Stimulated activated naive CD4-positive, alpha-beta T cell (primary cell): ENCODE measurements at regions not wholly inside any gene's neighbourhood (a gene's known extent, or its start where the extent isn't known, plus 50 kb on each side); places are given as distances from the start of the nearest gene placed in this dataset.

Experiments
- DNase-seq, 6 experiments: peaks; one replicate each; lab custom pipeline; 2025; lab: John Stamatoyannopoulos, UW

- peak in 1 of 6 experiments; percentile 1 for DNase-seq
These were observed 457.7 kb downstream of the CBLN2 start for GRCh38 chr18:72086421-72086820.

GRCh38 chr18:72075040-72075439, 469.1 kb downstream of the CBLN2 start:
- no peak for DNase-seq

- DNase-seq, result no peak
These were observed 481.1 kb downstream of the CBLN2 start for GRCh38 chr18:72063001-72063400.

GRCh38 chr18:72058851-72059250, 485.3 kb downstream of the CBLN2 start:
- no peak for DNase-seq

GRCh38 chr18:72056171-72056570, 488.0 kb downstream of the CBLN2 start:
- DNase-seq, result no peak

GRCh38 chr18:72041313-72042032, 502.7 kb downstream of the CBLN2 start:
- no peak for DNase-seq

GRCh38 chr18:72013427-72013850, 530.7 kb downstream of the CBLN2 start:
- no peak for DNase-seq

- no peak for DNase-seq
These were observed 545.5 kb downstream of the CBLN2 start for GRCh38 chr18:71998547-71999097.

GRCh38 chr18:71995904-71996465, 548.2 kb downstream of the CBLN2 start:
- DNase-seq, result no peak

GRCh38 chr18:71994273-71994672, 549.9 kb downstream of the CBLN2 start:
- DNase-seq, result no peak

GRCh38 chr18:71989616-71990015, 554.5 kb downstream of the CBLN2 start:
- no peak for DNase-seq

GRCh38 chr18:71986351-71987050, 557.6 kb downstream of the CBLN2 start:
- DNase-seq, result no peak

- no peak for DNase-seq
These were observed 567.4 kb downstream of the CBLN2 start for GRCh38 chr18:71976744-71977143.

- no peak for DNase-seq
These were observed 577.4 kb downstream of the CBLN2 start for GRCh38 chr18:71966791-71967190.

GRCh38 chr18:71958605-71959004, 585.5 kb downstream of the CBLN2 start:
- DNase-seq, result no peak

- DNase-seq, result no peak
These were observed 593.1 kb downstream of the CBLN2 start for GRCh38 chr18:71951001-71951400.

- no peak for DNase-seq
These were observed 601.7 kb downstream of the CBLN2 start for GRCh38 chr18:71942433-71942832.

GRCh38 chr18:71939483-71939882, 604.7 kb downstream of the CBLN2 start:
- DNase-seq, result no peak

- DNase-seq, result no peak
These were observed 607.4 kb downstream of the CBLN2 start for GRCh38 chr18:71936744-71937143.

GRCh38 chr18:71919211-71919610, 624.9 kb downstream of the CBLN2 start:
- no peak for DNase-seq

GRCh38 chr18:71913641-71914040, 630.5 kb downstream of the CBLN2 start:
- no peak for DNase-seq

GRCh38 chr18:71902482-71902881, 641.7 kb downstream of the CBLN2 start:
- DNase-seq, result no peak
